ENCODE measurements at regions not wholly inside any gene's neighbourhood (a gene's known extent, or its start where the extent isn't known, plus 50 kb on each side); places are given as distances from the start of the nearest gene placed in this dataset.

GRCh38 chr6:93568169-93568568, 148.8 kb upstream of the EPHA7 start:
- H3K9me3 Mint-ChIP-seq = peaks cover 31% of the 10 kb centered on the region
- no peak for DNase-seq
- no peaks in the 10 kb centered on the region for H3K27me3 Mint-ChIP-seq (ENCODE audit: insufficient read depth)
- H3K27ac Mint-ChIP-seq = no peak overlapping the region
- H3K4me3 Mint-ChIP-seq = no peak overlapping the region
- no peaks in the 10 kb centered on the region for H3K36me3 Mint-ChIP-seq (ENCODE audit: low read depth)
- TF ChIP-seq, protein P1, sequence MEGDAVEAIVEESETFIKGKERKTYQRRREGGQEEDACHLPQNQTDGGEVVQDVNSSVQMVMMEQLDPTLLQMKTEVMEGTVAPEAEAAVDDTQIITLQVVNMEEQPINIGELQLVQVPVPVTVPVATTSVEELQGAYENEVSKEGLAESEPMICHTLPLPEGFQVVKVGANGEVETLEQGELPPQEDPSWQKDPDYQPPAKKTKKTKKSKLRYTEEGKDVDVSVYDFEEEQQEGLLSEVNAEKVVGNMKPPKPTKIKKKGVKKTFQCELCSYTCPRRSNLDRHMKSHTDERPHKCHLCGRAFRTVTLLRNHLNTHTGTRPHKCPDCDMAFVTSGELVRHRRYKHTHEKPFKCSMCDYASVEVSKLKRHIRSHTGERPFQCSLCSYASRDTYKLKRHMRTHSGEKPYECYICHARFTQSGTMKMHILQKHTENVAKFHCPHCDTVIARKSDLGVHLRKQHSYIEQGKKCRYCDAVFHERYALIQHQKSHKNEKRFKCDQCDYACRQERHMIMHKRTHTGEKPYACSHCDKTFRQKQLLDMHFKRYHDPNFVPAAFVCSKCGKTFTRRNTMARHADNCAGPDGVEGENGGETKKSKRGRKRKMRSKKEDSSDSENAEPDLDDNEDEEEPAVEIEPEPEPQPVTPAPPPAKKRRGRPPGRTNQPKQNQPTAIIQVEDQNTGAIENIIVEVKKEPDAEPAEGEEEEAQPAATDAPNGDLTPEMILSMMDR (IDR thresholded peaks at IDR 0.05) = no peak
- H3K4me1 Mint-ChIP-seq (ENCODE audit: low read depth) = no peaks in the 10 kb centered on the region

GRCh38 chr6:93567164-93567563, 147.8 kb upstream of the EPHA7 start:
- no peaks in the 10 kb centered on the region for H3K4me1 Mint-ChIP-seq (ENCODE audit: low read depth)
- TF ChIP-seq, protein P1 (IDR thresholded peaks at IDR 0.05) = no peak
- peaks cover 28% of the 10 kb centered on the region for H3K9me3 Mint-ChIP-seq
- no peak overlapping the region for H3K4me3 Mint-ChIP-seq
- no peak for DNase-seq
- H3K27me3 Mint-ChIP-seq (ENCODE audit: insufficient read depth) = no peaks in the 10 kb centered on the region
- no peak overlapping the region for H3K27ac Mint-ChIP-seq
- no peaks in the 10 kb centered on the region for H3K36me3 Mint-ChIP-seq (ENCODE audit: low read depth)

- H3K4me3 Mint-ChIP-seq = no peak overlapping the region
- no peak for DNase-seq
- H3K9me3 Mint-ChIP-seq = peaks cover 33% of the 10 kb centered on the region
- H3K27ac Mint-ChIP-seq = no peak overlapping the region
- no peaks in the 10 kb centered on the region for H3K4me1 Mint-ChIP-seq (ENCODE audit: low read depth)
- TF ChIP-seq, protein P1 (IDR thresholded peaks at IDR 0.05) = no peak
- no peaks in the 10 kb centered on the region for H3K36me3 Mint-ChIP-seq (ENCODE audit: low read depth)
- H3K27me3 Mint-ChIP-seq (ENCODE audit: insufficient read depth) = no peaks in the 10 kb centered on the region
These were observed 146.9 kb upstream of the EPHA7 start for GRCh38 chr6:93566285-93566684.

- H3K27me3 Mint-ChIP-seq (ENCODE audit: insufficient read depth) = no peaks in the 10 kb centered on the region
- TF ChIP-seq, protein P1 (IDR thresholded peaks at IDR 0.05) = no peak
- DNase-seq = no peak
- H3K4me3 Mint-ChIP-seq = no peak overlapping the region
- no peaks in the 10 kb centered on the region for H3K36me3 Mint-ChIP-seq (ENCODE audit: low read depth)
- H3K9me3 Mint-ChIP-seq = peaks cover 27% of the 10 kb centered on the region
- H3K27ac Mint-ChIP-seq = no peak overlapping the region
- no peaks in the 10 kb centered on the region for H3K4me1 Mint-ChIP-seq (ENCODE audit: low read depth)
These were observed 143.2 kb upstream of the EPHA7 start for GRCh38 chr6:93562582-93562981.

DNA sequence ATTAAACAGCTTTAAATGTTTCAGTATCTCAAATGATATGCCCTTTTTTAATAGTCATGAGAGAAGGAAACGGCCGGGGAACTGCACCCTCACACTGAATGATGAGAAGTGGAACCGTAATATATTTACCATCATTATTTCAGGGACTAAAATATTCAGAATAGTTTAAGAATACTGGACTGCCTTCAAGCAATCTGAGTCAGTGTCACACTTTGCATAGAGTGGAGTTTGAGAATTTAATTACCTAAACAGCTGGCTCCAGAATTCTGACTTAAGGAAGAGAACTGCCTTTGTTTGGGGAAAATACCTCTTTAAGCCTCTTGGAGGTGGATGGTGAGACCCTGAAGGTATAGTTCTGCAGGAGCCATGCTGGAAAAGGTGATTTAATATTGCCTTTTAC, 135.9 kb upstream of the EPHA7 start:
- no peak overlapping the region for H3K27ac Mint-ChIP-seq
- peaks cover 15% of the 10 kb centered on the region for H3K9me3 Mint-ChIP-seq
- no peak for DNase-seq
- no peaks in the 10 kb centered on the region for H3K27me3 Mint-ChIP-seq (ENCODE audit: insufficient read depth)
- TF ChIP-seq, protein P1 (IDR thresholded peaks at IDR 0.05) = no peak
- H3K4me3 Mint-ChIP-seq = no peak overlapping the region
- H3K4me1 Mint-ChIP-seq (ENCODE audit: low read depth) = no peaks in the 10 kb centered on the region
- H3K36me3 Mint-ChIP-seq (ENCODE audit: low read depth) = no peaks in the 10 kb centered on the region

DNA sequence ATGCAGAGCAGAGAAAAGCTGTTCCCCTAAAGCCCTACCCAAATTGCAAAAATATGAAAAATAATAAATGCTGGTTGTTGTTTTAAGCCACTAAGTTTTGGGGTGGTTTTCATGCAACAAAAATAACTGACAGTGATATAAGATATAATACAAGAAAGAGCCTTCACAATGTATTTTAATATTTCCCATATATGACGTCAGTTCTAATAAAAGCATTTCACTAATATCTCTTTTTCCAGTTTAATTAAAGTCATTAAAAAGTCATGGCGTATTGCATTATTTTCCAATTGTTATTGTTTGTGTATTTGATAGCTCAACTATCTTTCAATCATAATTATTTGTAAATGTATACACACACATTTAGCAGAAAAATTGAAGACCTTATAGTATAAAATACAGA, 134.7 kb upstream of the EPHA7 start:
- no peaks in the 10 kb centered on the region for H3K4me1 Mint-ChIP-seq (ENCODE audit: low read depth)
- no peak overlapping the region for H3K4me3 Mint-ChIP-seq
- H3K27me3 Mint-ChIP-seq (ENCODE audit: insufficient read depth) = no peaks in the 10 kb centered on the region
- H3K36me3 Mint-ChIP-seq (ENCODE audit: low read depth) = no peaks in the 10 kb centered on the region
- H3K9me3 Mint-ChIP-seq = peaks cover 15% of the 10 kb centered on the region
- TF ChIP-seq, protein P1 (IDR thresholded peaks at IDR 0.05) = no peak
- no peak for DNase-seq
- H3K27ac Mint-ChIP-seq = no peak overlapping the region
